ENCODE measurements at regions not wholly inside any gene's neighbourhood (a gene's known extent, or its start where the extent isn't known, plus 50 kb on each side); places are given as distances from the start of the nearest gene placed in this dataset.

- Histone ChIP-seq H3K4me3 (no peak overlapping the region), H3K9me3 (no peaks in the 10 kb centered on the region), H3K36me3 (ENCODE audit: low read depth) (no peaks in the 10 kb centered on the region), H3K4me1 (ENCODE audit: low read depth) (no peaks in the 10 kb centered on the region)
- TF ChIP-seq CTCF (IDR thresholded peaks at IDR 0.05): no peak
- DNase-seq (no peak), ATAC-seq (no peak)
- intact Hi-C loops (cut with DNase I, micrococcal nuclease): no loop called here
Measured at GRCh38 chr22:27215871-27216270, 558.5 kb downstream of the MIAT start.

GRCh38 chr22:27216444-27216843 lies 559.1 kb downstream of the MIAT start:
- no peaks in the 10 kb centered on the region for H3K9me3 ChIP-seq
- intact Hi-C loops (cut with DNase I, micrococcal nuclease): no loop called here
- no peak for TF ChIP-seq CTCF (IDR thresholded peaks at IDR 0.05)
- ATAC-seq (no peak), DNase-seq (no peak)
- no peak overlapping the region for H3K4me3 ChIP-seq
- no peaks in the 10 kb centered on the region for H3K36me3 ChIP-seq (ENCODE audit: low read depth)
- no peaks in the 10 kb centered on the region for H3K4me1 ChIP-seq (ENCODE audit: low read depth)

- intact Hi-C loops (cut with DNase I, micrococcal nuclease): no loop called here
- no peak overlapping the region for H3K4me3 ChIP-seq
- TF ChIP-seq CTCF (IDR thresholded peaks at IDR 0.05): no peak
- no peak for ATAC-seq
- no peaks in the 10 kb centered on the region for H3K36me3 ChIP-seq (ENCODE audit: low read depth)
- H3K4me1 ChIP-seq (ENCODE audit: low read depth): no peaks in the 10 kb centered on the region
- H3K9me3 ChIP-seq: no peaks in the 10 kb centered on the region
- DNase-seq: no peak
Measured at GRCh38 chr22:27217154-27217553, 559.8 kb downstream of the MIAT start.

GRCh38 chr22:27218012-27218920 lies 560.9 kb downstream of the MIAT start:
- intact Hi-C loops (cut with DNase I, micrococcal nuclease): no loop called here
- Histone ChIP-seq H3K4me3 (no peak overlapping the region), H3K9me3 (no peaks in the 10 kb centered on the region), H3K4me1 (ENCODE audit: low read depth) (no peaks in the 10 kb centered on the region), H3K36me3 (ENCODE audit: low read depth) (no peaks in the 10 kb centered on the region)
- ATAC-seq (no peak), DNase-seq (no peak)
- no peak for TF ChIP-seq CTCF (IDR thresholded peaks at IDR 0.05)

- intact Hi-C loops (cut with DNase I, micrococcal nuclease): no loop called here
- ATAC-seq (no peak), DNase-seq (no peak)
- H3K4me3 ChIP-seq: no peak overlapping the region
- H3K36me3 ChIP-seq (ENCODE audit: low read depth): no peaks in the 10 kb centered on the region
- H3K4me1 ChIP-seq (ENCODE audit: low read depth): no peaks in the 10 kb centered on the region
- TF ChIP-seq CTCF (IDR thresholded peaks at IDR 0.05): no peak
- H3K9me3 ChIP-seq: no peaks in the 10 kb centered on the region
Measured at GRCh38 chr22:27219036-27219435, 561.6 kb downstream of the MIAT start.
